ENCODE measurements at regions not wholly inside any gene's neighbourhood (a gene's known extent, or its start where the extent isn't known, plus 50 kb on each side); places are given as distances from the start of the nearest gene placed in this dataset.

DNA sequence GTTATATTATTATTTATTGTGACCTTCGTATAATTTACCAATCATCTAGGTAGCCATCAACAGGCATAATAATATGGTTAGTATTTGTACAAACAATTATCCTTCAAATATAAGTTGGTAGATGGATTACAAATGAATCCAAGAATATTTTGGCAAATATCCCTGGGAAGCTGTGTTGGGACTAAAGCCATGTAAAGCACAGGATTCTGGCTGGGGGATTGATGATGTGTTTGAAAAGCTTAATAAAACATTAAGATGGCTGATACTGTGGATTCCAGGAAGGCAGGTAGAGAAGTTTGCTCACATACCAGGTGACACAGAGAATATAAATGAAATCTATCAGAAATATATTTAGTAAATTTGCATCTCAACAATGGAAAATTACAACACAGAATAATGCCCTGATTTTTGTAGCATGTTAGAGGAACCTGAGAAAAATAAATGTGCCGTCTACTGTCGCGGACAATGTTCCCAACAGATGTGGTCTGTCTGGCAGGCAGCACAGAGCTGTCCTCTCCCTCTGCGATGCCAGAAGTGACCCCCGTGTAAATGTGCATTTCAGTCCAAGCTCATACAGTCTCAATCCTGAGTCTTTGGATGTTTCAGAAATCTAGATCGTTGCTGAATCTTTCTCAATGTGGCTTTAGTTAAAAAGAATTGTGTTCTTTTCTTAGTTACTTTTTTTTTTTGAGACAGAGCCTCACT lies 125.0 kb downstream of the TEX36 start:
- peaks cover 28% of the 10 kb centered on the region for H3K4me1 Mint-ChIP-seq (ENCODE audit: unreplicated experiment)
- no peaks in the 10 kb centered on the region for H3K36me3 Mint-ChIP-seq
- no peak for DNase-seq (ENCODE audit: extremely low spot score, unreplicated experiment)
- no peaks in the 10 kb centered on the region for H3K9me3 Mint-ChIP-seq
- no peak overlapping the region for H3K27ac Mint-ChIP-seq
- H3K27me3 Mint-ChIP-seq: peaks cover 36% of the 10 kb centered on the region
- H3K4me3 Mint-ChIP-seq: no peak overlapping the region
- TF ChIP-seq, protein P1, sequence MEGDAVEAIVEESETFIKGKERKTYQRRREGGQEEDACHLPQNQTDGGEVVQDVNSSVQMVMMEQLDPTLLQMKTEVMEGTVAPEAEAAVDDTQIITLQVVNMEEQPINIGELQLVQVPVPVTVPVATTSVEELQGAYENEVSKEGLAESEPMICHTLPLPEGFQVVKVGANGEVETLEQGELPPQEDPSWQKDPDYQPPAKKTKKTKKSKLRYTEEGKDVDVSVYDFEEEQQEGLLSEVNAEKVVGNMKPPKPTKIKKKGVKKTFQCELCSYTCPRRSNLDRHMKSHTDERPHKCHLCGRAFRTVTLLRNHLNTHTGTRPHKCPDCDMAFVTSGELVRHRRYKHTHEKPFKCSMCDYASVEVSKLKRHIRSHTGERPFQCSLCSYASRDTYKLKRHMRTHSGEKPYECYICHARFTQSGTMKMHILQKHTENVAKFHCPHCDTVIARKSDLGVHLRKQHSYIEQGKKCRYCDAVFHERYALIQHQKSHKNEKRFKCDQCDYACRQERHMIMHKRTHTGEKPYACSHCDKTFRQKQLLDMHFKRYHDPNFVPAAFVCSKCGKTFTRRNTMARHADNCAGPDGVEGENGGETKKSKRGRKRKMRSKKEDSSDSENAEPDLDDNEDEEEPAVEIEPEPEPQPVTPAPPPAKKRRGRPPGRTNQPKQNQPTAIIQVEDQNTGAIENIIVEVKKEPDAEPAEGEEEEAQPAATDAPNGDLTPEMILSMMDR (conservative IDR thresholded peaks at IDR 0.05): no peak

DNA sequence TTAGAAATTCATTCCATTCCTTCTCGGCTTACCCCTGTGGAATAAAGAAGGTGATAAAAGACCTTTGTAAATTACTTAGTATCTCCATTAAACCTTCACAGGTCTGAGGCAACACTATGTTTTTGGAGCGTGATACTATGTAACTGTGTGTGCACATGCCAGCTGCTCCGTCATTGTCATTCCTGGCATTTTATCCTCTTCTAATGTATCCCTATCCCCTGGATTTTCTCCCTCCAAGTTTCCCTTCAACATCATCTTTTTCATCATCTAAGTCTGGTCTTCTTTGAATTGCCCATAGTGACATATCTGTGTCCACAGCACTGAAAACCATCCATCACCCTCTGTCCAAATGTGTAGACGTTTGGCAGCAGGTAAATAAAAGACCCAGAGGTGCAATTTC lies 125.7 kb downstream of the TEX36 start:
- H3K4me1 Mint-ChIP-seq (ENCODE audit: unreplicated experiment): peaks cover 28% of the 10 kb centered on the region
- H3K27ac Mint-ChIP-seq: no peak overlapping the region
- no peak overlapping the region for H3K4me3 Mint-ChIP-seq
- H3K9me3 Mint-ChIP-seq: no peaks in the 10 kb centered on the region
- no peaks in the 10 kb centered on the region for H3K36me3 Mint-ChIP-seq
- H3K27me3 Mint-ChIP-seq: peaks cover 36% of the 10 kb centered on the region
- TF ChIP-seq, protein P1 (conservative IDR thresholded peaks at IDR 0.05): no peak
- DNase-seq (ENCODE audit: extremely low spot score, unreplicated experiment): no peak

DNA sequence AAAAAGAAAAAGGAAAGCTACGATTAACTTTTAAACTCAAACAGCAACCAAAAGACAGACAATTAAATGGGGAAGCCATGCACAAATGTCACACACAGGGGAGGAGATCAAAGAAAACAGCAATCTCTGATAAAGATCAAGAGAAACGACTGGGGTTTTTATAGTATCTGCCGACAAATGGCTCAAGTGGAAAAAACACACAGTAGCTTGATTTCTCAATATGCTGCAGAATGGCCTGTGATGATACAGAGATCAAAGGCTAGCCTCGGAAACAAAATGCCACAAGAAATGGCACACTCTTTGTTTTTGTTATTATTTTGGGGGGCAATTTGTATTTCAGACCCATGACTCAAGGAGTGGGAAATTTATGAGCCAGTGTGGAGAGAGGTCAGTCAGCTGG lies 126.1 kb downstream of the TEX36 start:
- DNase-seq (ENCODE audit: extremely low spot score, unreplicated experiment): no peak
- no peak overlapping the region for H3K4me3 Mint-ChIP-seq

DNA sequence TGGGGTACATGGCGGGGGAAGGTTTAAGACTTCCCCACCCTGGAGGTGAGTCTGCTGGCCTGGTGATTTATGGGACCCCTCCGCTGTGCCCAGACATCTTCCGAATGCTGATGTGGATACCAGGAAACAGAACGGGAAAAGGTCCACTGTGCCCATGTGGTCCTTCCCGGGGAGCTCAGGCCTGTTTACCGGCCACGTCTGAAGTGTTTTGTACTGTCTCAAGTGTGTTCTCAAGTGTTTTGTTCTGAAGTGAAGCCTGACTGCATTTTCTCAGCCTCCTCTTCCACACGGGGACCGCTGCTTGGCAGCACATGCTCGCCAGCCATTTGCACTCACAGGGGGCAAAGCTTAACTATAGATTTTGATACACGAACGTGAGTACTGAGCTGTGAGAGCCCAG lies 127.2 kb downstream of the TEX36 start:
- Mint-ChIP-seq H3K36me3 (no peaks in the 10 kb centered on the region), H3K27me3 (peaks cover 39% of the 10 kb centered on the region), H3K4me3 (no peak overlapping the region), H3K4me1 (ENCODE audit: unreplicated experiment) (peaks cover 28% of the 10 kb centered on the region), H3K27ac (no peak overlapping the region), H3K9me3 (no peaks in the 10 kb centered on the region)
- DNase-seq (ENCODE audit: extremely low spot score, unreplicated experiment): no peak
- TF ChIP-seq, protein P1 (conservative IDR thresholded peaks at IDR 0.05): no peak

More for the DNA sequence above, 126.1 kb downstream of the TEX36 start:
- Mint-ChIP-seq H3K27ac (no peak overlapping the region), H3K36me3 (no peaks in the 10 kb centered on the region), H3K27me3 (peaks cover 36% of the 10 kb centered on the region), H3K4me1 (ENCODE audit: unreplicated experiment) (peaks cover 28% of the 10 kb centered on the region), H3K9me3 (no peaks in the 10 kb centered on the region)
- TF ChIP-seq, protein P1 (conservative IDR thresholded peaks at IDR 0.05): no peak

DNA sequence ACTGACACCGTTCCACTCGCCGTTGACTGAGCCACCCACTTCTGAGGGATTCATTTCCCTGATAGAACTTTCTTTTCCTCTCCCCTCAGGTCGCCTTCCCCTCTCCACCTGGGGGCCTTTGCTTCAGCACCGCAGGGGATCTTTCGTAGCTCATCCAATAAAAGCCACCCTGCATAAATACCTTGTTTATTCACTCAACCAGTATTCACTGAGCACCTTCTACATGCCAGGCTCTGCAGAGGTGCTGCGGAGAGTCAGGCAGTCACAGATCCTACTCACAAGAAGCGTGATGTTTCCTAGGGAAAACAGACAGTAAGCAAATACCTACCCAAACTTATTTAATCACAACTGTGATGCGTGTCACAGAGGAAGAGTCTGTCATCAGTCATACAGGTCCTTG lies 127.7 kb downstream of the TEX36 start:
- Mint-ChIP-seq H3K9me3 (no peaks in the 10 kb centered on the region), H3K27ac (no peak overlapping the region), H3K4me1 (ENCODE audit: unreplicated experiment) (peaks cover 32% of the 10 kb centered on the region), H3K27me3 (peaks cover 35% of the 10 kb centered on the region), H3K36me3 (no peaks in the 10 kb centered on the region), H3K4me3 (no peak overlapping the region)
- DNase-seq (ENCODE audit: extremely low spot score, unreplicated experiment): no peak
- TF ChIP-seq, protein P1 (conservative IDR thresholded peaks at IDR 0.05): no peak

Measured in type B pancreatic cell (in vitro differentiated cells).